HT-29 (cell line): ENCODE measurements at regions not wholly inside any gene's neighbourhood (a gene's known extent, or its start where the extent isn't known, plus 50 kb on each side); places are given as distances from the start of the nearest gene placed in this dataset.

Experiments used
- DNase-seq: peaks from one replicate; pipeline ENCODE4 v3.0.0-alpha.2; 2015; ENCODE audit warnings: low spot score

DNA sequence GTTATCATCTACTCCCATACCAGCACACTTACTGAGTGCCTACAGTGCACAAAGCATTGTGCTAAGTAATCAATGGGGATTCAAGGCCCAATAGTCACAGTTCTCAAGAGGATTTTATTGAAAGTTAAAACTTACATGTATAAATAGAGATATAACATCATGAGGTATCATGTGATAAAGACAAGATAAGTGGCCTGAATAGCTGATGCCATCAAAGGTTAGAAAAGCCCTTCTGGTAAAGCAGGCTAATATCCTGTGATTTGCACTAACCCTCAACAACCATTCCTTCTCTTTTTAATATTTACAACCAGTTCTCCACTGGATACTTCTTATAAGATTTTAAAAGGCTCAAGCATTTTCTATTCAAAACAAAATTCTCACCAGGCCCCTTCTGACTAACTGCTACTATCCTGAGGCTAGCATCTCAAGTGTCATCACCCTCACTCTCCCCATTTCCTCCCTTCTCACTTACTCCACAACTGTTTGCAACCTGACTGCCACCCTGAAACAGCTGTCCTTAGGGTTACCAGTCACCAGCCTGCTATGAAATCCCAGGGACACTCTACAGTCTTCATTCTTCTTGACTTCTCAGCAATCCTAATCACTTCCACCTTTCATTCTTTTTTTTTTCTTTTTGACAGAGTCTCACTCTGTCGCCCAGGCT is 377.9 kb downstream of the ENC1 start:
- no peak for DNase-seq

DNA sequence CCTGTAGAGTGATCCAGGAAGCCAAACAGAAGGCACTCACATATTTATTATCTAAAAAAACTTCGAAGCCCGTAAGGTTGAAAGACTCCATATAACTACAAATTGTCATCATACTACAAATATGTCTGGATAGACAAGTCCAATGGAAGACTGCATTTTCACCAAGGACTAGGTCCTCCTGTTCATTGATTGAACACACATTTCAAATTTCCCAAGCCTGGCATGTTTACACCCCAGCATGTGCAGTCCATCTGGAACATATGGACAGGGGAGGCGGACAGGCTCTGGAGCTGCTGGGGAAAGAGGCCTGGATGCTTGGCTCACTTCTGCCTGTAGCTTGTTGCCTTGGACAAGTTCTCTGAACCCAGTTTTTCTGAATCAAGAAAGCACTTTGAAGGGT is 378.7 kb downstream of the ENC1 start:
- DNase-seq, result no peak

GRCh38 chr5:74261421-74261820 is 379.1 kb downstream of the ENC1 start:
- DNase-seq, result no peak

- no peak for DNase-seq
These were observed 381.0 kb downstream of the ENC1 start for GRCh38 chr5:74259572-74259971.

GRCh38 chr5:74258314-74258665 is 382.2 kb downstream of the ENC1 start:
- DNase-seq, result no peak

GRCh38 chr5:74257645-74258313 is 382.7 kb downstream of the ENC1 start:
- peak; percentile 78 for DNase-seq

DNA sequence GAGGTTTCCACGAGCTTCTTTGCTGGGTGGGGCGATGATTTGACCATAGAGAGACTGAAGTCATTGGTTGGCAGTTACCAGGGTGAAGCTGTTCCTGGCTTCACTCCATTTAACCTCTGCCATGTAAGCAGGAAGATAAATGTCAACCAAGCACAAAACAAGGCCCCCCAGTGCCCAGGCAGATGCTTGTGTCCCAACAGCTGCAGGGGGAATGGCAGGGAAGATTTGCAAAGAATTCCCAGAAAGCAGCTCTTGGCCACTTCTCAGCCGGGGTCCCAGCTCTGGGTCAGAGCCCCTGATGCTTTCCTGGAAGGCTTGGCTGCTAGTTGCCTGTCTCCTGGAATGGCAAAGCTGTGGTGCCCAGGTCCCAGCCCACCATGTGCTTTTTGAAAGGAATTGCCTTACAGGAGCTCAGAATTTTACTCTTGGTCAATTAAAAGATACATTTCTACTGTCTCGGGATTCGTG is 383.4 kb downstream of the ENC1 start:
- peak; percentile 51 for DNase-seq

- no peak for DNase-seq
These were observed 384.7 kb downstream of the ENC1 start for GRCh38 chr5:74255692-74256392.

GRCh38 chr5:74254257-74254656 is 386.3 kb downstream of the ENC1 start:
- DNase-seq, result no peak

- DNase-seq, result no peak
These were observed 388.5 kb downstream of the ENC1 start for GRCh38 chr5:74252044-74252443.

GRCh38 chr5:74251141-74252035 is 389.1 kb downstream of the ENC1 start:
- DNase-seq, result peak; percentile 80

DNA sequence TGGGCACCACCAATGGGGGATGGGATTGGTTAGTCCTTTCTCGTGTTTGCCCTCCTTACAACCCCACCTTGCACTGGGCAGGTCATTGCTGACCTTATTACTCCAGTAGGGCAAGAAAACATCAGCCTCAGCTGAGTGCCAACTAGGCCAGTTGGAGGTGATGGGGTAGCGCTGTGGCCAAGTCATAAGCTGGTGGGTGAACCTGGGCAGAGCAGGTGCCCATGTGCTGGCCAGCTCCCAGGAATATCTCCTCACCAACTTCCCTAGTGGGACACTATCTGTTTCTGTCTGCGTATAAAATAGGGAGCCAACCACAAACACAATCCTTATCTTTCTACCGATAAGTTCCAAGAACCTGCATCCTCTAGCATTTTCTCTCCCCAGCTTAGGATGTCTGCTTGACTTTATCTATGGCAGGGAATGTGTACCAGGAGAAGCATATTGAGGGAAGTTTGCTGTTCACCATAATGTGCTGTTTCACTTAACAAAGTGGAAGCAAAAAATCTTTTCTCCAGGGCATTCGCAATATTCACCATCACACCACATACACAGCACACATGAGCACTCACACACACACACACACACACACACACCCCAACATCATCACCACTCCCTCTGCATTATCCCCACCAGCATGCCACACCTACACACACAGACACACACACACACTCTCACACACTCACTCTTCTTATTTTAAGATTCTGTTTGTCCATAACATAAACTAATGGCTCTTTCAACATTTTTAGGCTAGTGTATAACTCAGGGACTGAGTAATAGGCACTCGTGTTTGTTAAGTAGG is 390.0 kb downstream of the ENC1 start:
- DNase-seq, result no peak

- DNase-seq, result no peak
These were observed 392.0 kb downstream of the ENC1 start for GRCh38 chr5:74248576-74248975.

DNA sequence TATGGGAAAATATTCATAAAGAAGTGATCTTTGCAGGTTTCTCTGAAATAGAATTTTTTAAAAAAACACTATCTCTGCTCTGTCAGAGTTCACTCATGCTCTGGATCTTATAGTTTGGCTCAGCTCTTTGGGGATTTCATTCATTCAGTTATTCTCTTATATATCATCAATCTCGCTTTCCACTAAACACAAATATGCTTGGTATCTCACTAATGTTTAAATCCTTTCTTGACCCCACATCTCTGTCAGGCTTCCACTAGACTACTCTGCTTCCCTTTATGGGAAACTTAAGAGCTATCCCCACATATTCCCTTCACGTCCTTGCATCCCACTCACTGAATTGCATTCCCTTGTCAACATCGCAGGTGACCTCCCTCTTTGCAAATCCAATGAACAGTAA is 396.1 kb downstream of the ENC1 start:
- no peak for DNase-seq

DNA sequence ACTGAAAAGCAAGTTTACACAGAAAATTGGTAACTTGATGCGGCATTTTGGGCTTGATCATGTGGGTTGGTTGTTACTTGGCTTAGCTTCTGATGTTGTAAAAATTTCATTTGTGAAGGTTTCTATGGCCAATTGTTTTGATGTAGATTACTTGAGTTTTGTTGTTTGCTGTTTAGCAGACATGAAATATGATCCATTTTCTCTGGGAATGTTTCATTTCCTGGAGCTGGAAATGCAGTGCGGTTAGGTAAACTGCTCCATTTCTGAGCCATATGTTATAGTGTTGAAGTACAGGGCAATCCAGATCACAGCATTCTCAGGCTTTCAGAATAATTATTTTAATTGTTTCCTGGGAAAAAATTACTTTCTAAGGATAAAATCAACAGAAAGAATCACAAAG is 396.9 kb downstream of the ENC1 start:
- no peak for DNase-seq

GRCh38 chr5:74242516-74242915 is 398.0 kb downstream of the ENC1 start:
- peak; percentile 55 for DNase-seq

- DNase-seq, result peak; percentile 96
These were observed 398.8 kb downstream of the ENC1 start for GRCh38 chr5:74241751-74242140.

- peak; percentile 60 for DNase-seq
These were observed 399.5 kb downstream of the ENC1 start for GRCh38 chr5:74240783-74241750.

- DNase-seq, result no peak
These were observed 401.3 kb downstream of the ENC1 start for GRCh38 chr5:74239261-74239660.
